Trophoblast cell (in vitro differentiated cells and primary cell): ENCODE measurements at regions not wholly inside any gene's neighbourhood (a gene's known extent, or its start where the extent isn't known, plus 50 kb on each side); places are given as distances from the start of the nearest gene placed in this dataset.

Source experiments
- DNase-seq, 2 donors: peaks; one replicate each; pipeline ENCODE4 v3.0.0-alpha.2; 2016
- H2AFZ ChIP-seq: 2 replicates; pipeline ENCODE4 v1.6.1; 2013; ENCODE audit warnings: low read length, moderate library complexity, mild to moderate bottlenecking; ENCODE audit not compliant: insufficient read depth, poor library complexity
- H2AK5ac ChIP-seq: 2 replicates; pipeline ENCODE4 v1.6.1; 2013; ENCODE audit warnings: mild to moderate bottlenecking, low read length
- H2BK120ac ChIP-seq: 2 replicates; pipeline ENCODE4 v1.6.1; 2013; ENCODE audit warnings: low read length, mild to moderate bottlenecking, moderate library complexity; ENCODE audit not compliant: insufficient read depth, poor library complexity
- H2BK12ac ChIP-seq: 2 replicates; pipeline ENCODE4 v1.6.1; 2013; ENCODE audit warnings: mild to moderate bottlenecking, low read length, moderate library complexity
- H2BK5ac ChIP-seq: 2 replicates; pipeline ENCODE4 v1.6.1; 2013; ENCODE audit warnings: low read length, low read depth, moderate library complexity, mild to moderate bottlenecking; ENCODE audit not compliant: poor library complexity
- H3K14ac ChIP-seq: 2 replicates; pipeline ENCODE4 v1.6.1; 2013; ENCODE audit warnings: mild to moderate bottlenecking, low read length
- H3K18ac ChIP-seq: 2 replicates; pipeline ENCODE4 v1.6.1; 2013; ENCODE audit warnings: mild to moderate bottlenecking, low read length
- H3K23ac ChIP-seq: 2 replicates; pipeline ENCODE4 v1.6.1; 2013; ENCODE audit warnings: low read length
- H3K27ac ChIP-seq: 2 replicates; pipeline ENCODE4 v1.5.1; 2013; ENCODE audit warnings: low read depth, mild to moderate bottlenecking, inconsistent platforms, low read length, moderate library complexity
- H3K27me3 ChIP-seq: 2 replicates; pipeline ENCODE4 v1.6.1; 2013; ENCODE audit warnings: inconsistent platforms, mild to moderate bottlenecking, low read length, moderate library complexity; ENCODE audit not compliant: insufficient read depth
- H3K36me3 ChIP-seq, 2 experiments: 1 replicate in 1 of 2; 2 replicates in 1 of 2; pipeline ENCODE4 v1.6.1; 2013; ENCODE audit warnings: low read length in 2 of 2, mild to moderate bottlenecking in 2 of 2, moderate library complexity in 1 of 2; ENCODE audit not compliant: insufficient read depth in 2 of 2, control insufficient read depth in 1 of 2
- H3K4ac ChIP-seq: 2 replicates; pipeline ENCODE4 v1.6.1; 2013; ENCODE audit warnings: low read depth, mild to moderate bottlenecking, low read length, moderate library complexity
- H3K4me1 ChIP-seq, 2 experiments: 1 replicate in 1 of 2; 2 replicates in 1 of 2; pipeline ENCODE4 v1.6.1; 2013; ENCODE audit warnings: low read length in 2 of 2, mild to moderate bottlenecking in 2 of 2, moderate library complexity in 1 of 2; ENCODE audit not compliant: insufficient read depth in 2 of 2, control insufficient read depth in 1 of 2
- H3K4me2 ChIP-seq: 2 replicates; pipeline ENCODE4 v1.6.1; 2013; ENCODE audit warnings: inconsistent platforms, mild to moderate bottlenecking, low read length, moderate library complexity
- H3K4me3 ChIP-seq: 2 replicates; pipeline ENCODE4 v1.5.1; 2013; ENCODE audit warnings: mild to moderate bottlenecking, low read depth, low read length, inconsistent platforms
- H3K79me1 ChIP-seq: one replicate; pipeline ENCODE4 v1.6.1; 2013; ENCODE audit warnings: low read length
- H3K79me2 ChIP-seq: 2 replicates; pipeline ENCODE4 v1.6.1; 2013; ENCODE audit warnings: low read length, mild to moderate bottlenecking; ENCODE audit not compliant: control insufficient read depth, insufficient read depth, poor library complexity
- H3K9ac ChIP-seq: 2 replicates; pipeline ENCODE4 v1.6.1; 2013; ENCODE audit warnings: mild to moderate bottlenecking, low read length
- H3K9me3 ChIP-seq: 2 replicates; pipeline ENCODE4 v1.6.1; 2013; ENCODE audit warnings: low read depth, mild to moderate bottlenecking, control low read depth, inconsistent platforms, low read length; ENCODE audit not compliant: insufficient read depth
- H4K12ac ChIP-seq: 2 replicates; pipeline ENCODE4 v1.6.1; 2013; ENCODE audit warnings: low read depth, mild to moderate bottlenecking, low read length, moderate library complexity
- H4K8ac ChIP-seq: 2 replicates; pipeline ENCODE4 v1.6.1; 2013; ENCODE audit warnings: low read depth, mild to moderate bottlenecking, low read length, moderate library complexity
- H4K91ac ChIP-seq: one replicate; pipeline ENCODE4 v1.6.1; 2013; ENCODE audit warnings: low read depth, mild to moderate bottlenecking, low read length, moderate library complexity
- WGBS: extraction: QIAGEN DNeasy Blood & Tissue Kit; methylation state at CpG from one replicate; pipeline ENCODE4 v1.1.7; 2013; ENCODE audit warnings: missing lambda C conversion rate; ENCODE audit not compliant: insufficient read length, insufficient coverage; ENCODE audit errors: extremely low coverage; 5-methylcytosine and 5-hydroxymethylcytosine counted together

DNA sequence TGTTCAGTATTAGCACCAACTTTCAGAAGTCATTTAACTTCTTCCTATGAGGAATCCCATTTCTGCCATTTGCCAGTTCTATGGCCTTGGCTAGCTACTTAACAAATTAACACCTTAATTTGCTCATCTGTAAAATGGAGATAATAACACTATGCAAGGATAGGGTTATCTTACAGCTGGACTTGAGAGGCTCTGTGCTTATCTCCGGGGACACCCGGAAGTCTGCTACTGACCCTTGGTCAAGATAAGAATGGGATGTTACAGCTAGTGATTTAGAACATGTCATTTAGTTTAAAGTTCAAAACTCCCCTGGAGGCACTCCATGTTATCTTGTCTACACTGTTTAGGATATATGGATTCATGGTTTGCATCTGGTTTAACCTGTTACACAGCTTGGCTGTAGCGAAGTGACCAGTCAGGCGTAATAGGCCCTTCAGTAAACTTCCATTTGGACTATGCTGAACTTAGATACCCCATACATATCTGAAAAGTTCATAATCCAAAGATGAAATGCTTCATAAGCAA, 156.0 kb upstream of the CD96 start:
- H3K14ac ChIP-seq, result no peak overlapping the region
- H3K4me1 ChIP-seq, result peaks cover 0 to 3% of the 10 kb centered on the region in 2 experiments
- H3K27me3 ChIP-seq, result no peaks in the 10 kb centered on the region
- H3K9me3 ChIP-seq, result no peaks in the 10 kb centered on the region
- H3K4me3 ChIP-seq, result no peak overlapping the region
- H3K23ac ChIP-seq, result no peak overlapping the region
- peak; percentile 48 to 80 for DNase-seq
- no peak overlapping the region for H4K8ac ChIP-seq
- H4K12ac ChIP-seq, result no peak overlapping the region
- no peak overlapping the region for H3K4ac ChIP-seq
- no peaks in the 10 kb centered on the region for H3K79me1 ChIP-seq
- H2BK5ac ChIP-seq, result no peak overlapping the region
- H3K18ac ChIP-seq, result no peak overlapping the region
- H2AK5ac ChIP-seq, result no peak overlapping the region
- no peaks in the 10 kb centered on the region for H3K36me3 ChIP-seq
- H4K91ac ChIP-seq, result no peak overlapping the region
- H2BK12ac ChIP-seq, result no peak overlapping the region
- no peaks in the 10 kb centered on the region for H3K79me2 ChIP-seq
- no peak overlapping the region for H3K9ac ChIP-seq
- no peak overlapping the region for H3K27ac ChIP-seq
- no CpG with 5 or more reads among the region's 4 CpGs for WGBS
- no peak overlapping the region for H2BK120ac ChIP-seq
- H2AFZ ChIP-seq, result no peak overlapping the region
- no peak overlapping the region for H3K4me2 ChIP-seq

DNA sequence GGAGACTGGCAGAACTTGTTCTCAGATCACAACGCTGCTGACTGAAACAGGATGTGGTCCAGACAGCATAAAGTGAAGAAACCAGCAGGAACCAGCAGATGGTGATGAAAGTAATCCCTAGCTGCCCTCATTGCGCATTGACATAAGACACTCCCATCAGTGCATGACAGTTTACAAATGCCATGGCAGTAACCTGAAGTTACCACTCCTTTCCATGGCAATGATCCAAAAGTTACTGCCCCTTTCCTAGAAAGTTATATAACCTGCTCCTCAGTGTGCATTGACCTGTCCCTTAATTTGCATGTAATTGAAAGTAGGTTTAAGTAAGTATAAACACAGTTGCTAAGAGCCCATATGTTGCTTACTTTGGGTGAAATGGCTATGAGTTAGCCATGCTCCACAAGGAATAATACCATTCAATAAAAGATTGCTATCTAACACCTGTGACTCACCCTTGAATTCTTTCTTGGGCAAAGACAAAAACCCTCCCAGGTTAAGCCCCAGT, 149.1 kb upstream of the CD96 start:
- DNase-seq, result peak; percentile 7 to 9
- no peak overlapping the region for H3K27ac ChIP-seq
- no peak overlapping the region for H2AK5ac ChIP-seq
- no peak overlapping the region for H3K9ac ChIP-seq
- H3K4me2 ChIP-seq, result no peak overlapping the region
- H3K79me1 ChIP-seq, result no peaks in the 10 kb centered on the region
- no peaks in the 10 kb centered on the region for H3K79me2 ChIP-seq
- peaks cover 3% of the 10 kb centered on the region for H3K9me3 ChIP-seq
- H3K23ac ChIP-seq, result no peak overlapping the region
- no peak overlapping the region for H2BK12ac ChIP-seq
- no peak overlapping the region for H4K8ac ChIP-seq
- H3K27me3 ChIP-seq, result no peaks in the 10 kb centered on the region
- no peak overlapping the region for H4K12ac ChIP-seq
- no CpG with 5 or more reads among the region's 2 CpGs for WGBS
- no peak overlapping the region for H2AFZ ChIP-seq
- H3K4ac ChIP-seq, result no peak overlapping the region
- no peak overlapping the region for H4K91ac ChIP-seq
- peaks cover 0 to 2% of the 10 kb centered on the region in 2 experiments for H3K36me3 ChIP-seq
- H3K18ac ChIP-seq, result no peak overlapping the region
- H3K4me3 ChIP-seq, result no peak overlapping the region
- H2BK120ac ChIP-seq, result no peak overlapping the region
- no peaks in the 10 kb centered on the region for H3K4me1 ChIP-seq
- H2BK5ac ChIP-seq, result no peak overlapping the region
- H3K14ac ChIP-seq, result no peak overlapping the region

DNA sequence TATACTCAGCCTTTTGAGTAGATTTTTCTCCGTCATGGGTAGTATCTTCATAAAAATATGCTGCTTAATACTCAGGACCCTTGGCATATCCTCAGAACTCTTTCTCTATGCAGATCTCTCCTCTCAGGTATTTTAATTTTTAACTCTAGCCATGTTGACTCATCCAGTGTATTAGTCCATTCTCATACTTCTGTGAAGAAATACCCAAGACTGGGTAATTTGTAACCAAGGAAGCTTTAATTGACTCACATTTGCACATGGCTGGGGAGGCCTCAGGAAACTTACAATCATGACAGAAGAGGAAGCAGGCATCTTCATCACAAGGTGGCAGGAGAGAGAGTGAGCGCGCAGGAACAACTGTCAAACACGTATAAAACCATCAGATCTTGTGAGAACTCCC, 129.3 kb upstream of the CD96 start:
- no peak for DNase-seq
- Histone ChIP-seq H3K79me2 (no peaks in the 10 kb centered on the region), H4K91ac (no peak overlapping the region), H3K23ac (no peak overlapping the region), H3K14ac (no peak overlapping the region), H2BK120ac (no peak overlapping the region), H3K4me2 (no peak overlapping the region), H4K8ac (no peak overlapping the region), H3K27me3 (no peaks in the 10 kb centered on the region), H3K79me1 (no peaks in the 10 kb centered on the region), H2AFZ (no peak overlapping the region), H3K4ac (no peak overlapping the region), H2BK5ac (no peak overlapping the region), H4K12ac (no peak overlapping the region), H2BK12ac (no peak overlapping the region), H3K9me3 (no peaks in the 10 kb centered on the region), H3K4me3 (no peak overlapping the region), H3K4me1 (no peaks in the 10 kb centered on the region), H3K9ac (no peak overlapping the region), H3K27ac (no peak overlapping the region), H3K36me3 (no peaks in the 10 kb centered on the region), H3K18ac (no peak overlapping the region), H2AK5ac (no peak overlapping the region)
- WGBS, result no CpG with 5 or more reads among the region's 4 CpGs

DNA sequence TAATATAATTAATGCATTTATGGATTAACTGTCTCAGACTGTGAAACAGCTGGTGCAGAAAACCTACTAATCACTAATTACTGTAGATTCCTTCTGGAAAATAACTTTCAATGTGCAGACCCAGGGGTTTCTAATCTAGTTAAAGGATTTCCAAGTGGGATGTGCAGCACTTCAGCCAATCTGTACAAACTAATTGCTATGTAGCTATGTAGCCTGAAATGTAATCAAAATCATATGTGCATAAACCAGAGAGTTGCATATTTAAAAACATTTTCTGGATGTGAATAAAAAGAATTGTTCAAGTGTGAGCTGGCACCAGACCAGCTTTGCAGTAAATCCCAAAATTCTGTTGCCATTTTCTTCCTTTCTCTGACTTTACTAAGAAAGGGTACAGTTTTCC, 127.5 kb upstream of the CD96 start:
- no peaks in the 10 kb centered on the region for H3K9me3 ChIP-seq
- H3K4me1 ChIP-seq, result no peaks in the 10 kb centered on the region
- no peak overlapping the region for H3K4ac ChIP-seq
- H2BK120ac ChIP-seq, result no peak overlapping the region
- H3K9ac ChIP-seq, result no peak overlapping the region
- no peak overlapping the region for H3K23ac ChIP-seq
- no peak overlapping the region for H2AK5ac ChIP-seq
- H3K4me2 ChIP-seq, result no peak overlapping the region
- H3K27ac ChIP-seq, result no peak overlapping the region
- no peak overlapping the region for H3K14ac ChIP-seq
- no peaks in the 10 kb centered on the region for H3K79me2 ChIP-seq
- H2BK12ac ChIP-seq, result no peak overlapping the region
- no peaks in the 10 kb centered on the region for H3K36me3 ChIP-seq
- H3K18ac ChIP-seq, result no peak overlapping the region
- H4K91ac ChIP-seq, result no peak overlapping the region
- no peak overlapping the region for H2BK5ac ChIP-seq
- no peak overlapping the region for H2AFZ ChIP-seq
- no peaks in the 10 kb centered on the region for H3K79me1 ChIP-seq
- H3K27me3 ChIP-seq, result no peaks in the 10 kb centered on the region
- H4K8ac ChIP-seq, result no peak overlapping the region
- H3K4me3 ChIP-seq, result no peak overlapping the region
- no peak for DNase-seq
- no peak overlapping the region for H4K12ac ChIP-seq
